CD4-positive, alpha-beta T cell treated with Interleukin-15 for 4 hours (primary cell): ENCODE measurements at regions not wholly inside any gene's neighbourhood (a gene's known extent, or its start where the extent isn't known, plus 50 kb on each side); places are given as distances from the start of the nearest gene placed in this dataset.

Source experiments
- DNase-seq: peaks from one replicate; pipeline ENCODE4 v3.0.0-alpha.2; 2020; ENCODE audit warnings: low spot score

GRCh38 chr2:121969166-121969565 is 213.7 kb downstream of the TSN start:
- DNase-seq, result no peak

DNA sequence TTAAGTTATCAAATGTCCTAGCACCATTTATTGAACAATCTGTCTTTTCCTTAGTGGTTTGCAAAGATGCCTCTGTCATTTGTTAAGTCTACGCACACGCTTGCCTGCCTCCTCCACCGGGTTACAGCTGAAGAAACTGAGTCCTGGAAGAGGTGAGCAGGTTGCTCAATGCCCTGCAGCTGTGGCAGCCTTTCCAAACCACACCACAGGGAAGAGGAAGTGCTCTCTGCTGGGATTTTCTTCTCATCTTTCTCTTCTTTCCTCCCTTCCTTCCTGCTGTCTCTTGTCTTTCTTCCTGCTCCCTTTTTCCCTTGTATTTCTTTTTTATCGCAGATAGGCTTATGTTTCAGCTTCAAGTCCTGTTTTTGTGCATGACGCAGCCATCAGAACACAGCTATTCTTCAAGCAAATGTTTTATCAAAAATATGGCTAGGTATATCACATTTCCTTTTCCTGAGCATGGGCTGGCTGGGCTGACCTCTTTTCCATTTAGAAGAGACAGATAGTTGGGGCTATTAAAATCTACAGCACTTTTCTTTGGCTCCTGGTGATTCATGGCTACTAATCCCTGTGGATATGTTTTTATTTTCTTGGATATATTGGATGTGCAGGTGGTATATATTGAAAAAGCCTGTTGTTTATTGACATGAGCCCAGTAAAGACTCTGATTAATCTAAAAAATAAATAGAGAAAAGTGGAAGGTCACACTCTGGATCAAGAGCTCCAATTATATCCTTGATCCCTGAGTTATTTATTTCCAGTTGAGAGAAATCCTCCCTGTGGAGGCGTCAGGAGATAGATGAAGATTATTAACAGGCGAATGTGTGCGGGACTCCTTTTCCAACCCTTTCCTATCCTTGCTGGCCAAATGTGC is 214.6 kb downstream of the TSN start:
- DNase-seq, result no peak

- no peak for DNase-seq
Observed at GRCh38 chr2:121972203-121972602, 216.8 kb downstream of the TSN start.

DNA sequence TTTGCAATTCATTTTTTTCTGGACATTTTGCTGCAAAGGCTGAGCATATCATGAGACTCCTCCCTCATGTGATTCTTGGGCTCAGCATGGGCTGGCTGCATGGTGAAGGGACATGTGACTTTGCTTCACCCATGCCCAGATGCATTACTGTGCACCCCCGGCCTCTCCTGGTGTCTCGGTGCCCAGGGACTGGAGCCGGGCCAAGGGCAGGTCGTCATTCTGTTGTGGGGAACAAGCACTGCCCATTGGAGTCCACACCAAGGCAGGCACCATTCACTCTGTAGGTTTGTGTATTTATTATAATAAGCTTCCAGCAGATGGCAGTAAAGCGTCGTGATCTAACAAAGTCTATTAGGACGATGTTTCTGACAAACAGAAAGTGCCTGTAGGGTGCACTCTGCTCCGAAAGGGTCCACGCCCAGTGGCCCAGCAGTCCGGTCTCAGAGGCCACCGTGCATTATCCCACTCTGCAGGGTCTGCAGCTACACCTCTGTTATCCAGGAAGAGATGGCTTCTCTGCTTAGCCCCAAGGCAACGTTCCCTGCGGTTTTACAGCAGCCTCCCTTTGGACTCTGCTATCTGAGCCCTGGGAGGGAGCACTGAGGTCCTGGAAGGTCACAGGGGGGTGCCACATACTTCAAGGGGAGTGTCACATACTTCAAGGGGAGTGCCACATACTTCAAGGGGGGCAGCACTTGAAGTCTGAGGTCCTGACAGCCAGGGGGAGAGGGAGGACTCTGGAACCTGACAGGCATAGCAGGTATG is 219.6 kb downstream of the TSN start:
- peak; percentile 60 for DNase-seq

- no peak for DNase-seq
Observed at GRCh38 chr2:121976926-121977325, 221.5 kb downstream of the TSN start.

DNA sequence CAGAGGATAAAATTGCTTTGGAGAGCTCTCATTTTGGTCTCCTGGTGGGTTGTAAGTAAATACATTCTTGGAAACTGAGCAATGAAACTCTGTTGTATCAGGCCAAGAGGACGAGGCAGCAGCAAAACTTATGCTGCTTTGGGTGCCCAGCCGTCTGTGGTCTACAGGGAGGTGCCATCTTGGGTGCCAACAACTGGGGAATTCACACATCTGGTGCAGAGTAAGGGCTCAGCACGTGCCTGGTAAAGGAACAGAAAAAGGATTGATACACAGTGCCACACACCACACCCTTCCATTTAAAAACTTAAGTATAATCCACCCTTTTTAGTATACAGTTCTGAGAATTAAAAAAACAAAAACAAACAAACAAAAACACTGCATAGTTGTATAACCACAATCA is 221.9 kb downstream of the TSN start:
- no peak for DNase-seq

- DNase-seq, result no peak
Observed at GRCh38 chr2:121992700-121993099, 237.2 kb downstream of the TSN start.

DNA sequence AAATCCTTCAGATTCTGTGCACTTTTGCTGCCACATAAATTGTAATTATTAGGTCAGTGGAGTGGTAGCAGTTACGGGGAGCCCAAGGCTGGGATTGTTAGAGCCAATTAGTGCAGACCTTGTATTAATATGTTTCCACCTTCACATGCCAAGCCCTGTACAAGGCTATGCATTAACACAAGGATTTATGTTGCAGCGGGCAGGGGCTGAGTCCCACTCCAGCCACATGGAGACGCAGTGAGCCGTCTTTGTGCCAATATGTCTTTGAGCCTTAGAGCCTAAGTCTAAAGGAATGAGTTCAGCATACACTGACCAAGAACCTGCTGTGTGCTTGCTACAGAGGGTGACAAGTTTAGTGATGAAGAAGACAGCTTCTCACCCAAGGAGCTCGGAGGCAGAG is 238.2 kb downstream of the TSN start:
- DNase-seq, result no peak

DNA sequence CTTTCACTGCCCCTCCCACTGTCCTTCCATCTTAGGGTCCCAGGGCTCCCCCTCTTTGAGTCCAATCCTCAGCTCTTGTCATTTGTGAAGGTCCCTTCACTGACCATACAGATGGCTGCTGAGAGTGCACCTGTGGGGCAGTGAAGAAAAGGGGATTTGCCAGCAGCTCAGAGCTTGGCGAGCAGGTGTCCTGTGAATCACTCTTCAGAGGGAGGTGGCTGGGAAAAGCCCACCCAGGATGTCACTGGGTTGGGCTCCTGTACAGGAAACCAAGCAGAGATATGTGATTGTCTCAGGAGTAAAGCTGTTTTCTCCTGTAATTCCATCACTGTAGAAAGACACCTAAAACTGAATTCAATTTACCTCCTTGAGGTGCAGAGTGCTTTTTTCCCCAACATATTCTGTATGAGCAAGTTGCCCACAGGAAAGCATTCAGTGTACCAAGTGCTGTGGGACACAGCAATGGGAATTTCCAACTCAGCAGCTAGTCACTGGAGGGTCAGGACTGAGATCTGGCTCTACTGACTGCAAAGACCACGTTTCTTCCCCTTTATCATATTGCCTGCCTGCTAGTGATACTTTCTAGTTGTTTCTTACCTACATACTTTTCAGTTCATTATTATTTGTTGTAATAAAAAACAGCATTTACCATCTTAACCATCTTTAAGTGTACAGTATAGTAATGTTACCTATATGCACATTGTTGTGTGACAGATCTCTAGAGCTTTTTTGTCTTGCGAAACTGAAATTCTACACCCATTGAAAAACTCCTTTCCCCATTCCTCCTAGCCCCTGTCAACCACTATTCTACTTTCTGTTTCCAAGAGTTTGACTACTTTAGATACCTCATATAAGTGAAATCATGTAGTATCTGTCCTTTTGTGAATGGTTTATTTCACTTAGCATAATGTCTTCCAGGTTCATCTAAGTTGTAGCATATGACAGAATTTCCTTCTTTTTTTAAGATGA is 239.1 kb downstream of the TSN start:
- no peak for DNase-seq

DNA sequence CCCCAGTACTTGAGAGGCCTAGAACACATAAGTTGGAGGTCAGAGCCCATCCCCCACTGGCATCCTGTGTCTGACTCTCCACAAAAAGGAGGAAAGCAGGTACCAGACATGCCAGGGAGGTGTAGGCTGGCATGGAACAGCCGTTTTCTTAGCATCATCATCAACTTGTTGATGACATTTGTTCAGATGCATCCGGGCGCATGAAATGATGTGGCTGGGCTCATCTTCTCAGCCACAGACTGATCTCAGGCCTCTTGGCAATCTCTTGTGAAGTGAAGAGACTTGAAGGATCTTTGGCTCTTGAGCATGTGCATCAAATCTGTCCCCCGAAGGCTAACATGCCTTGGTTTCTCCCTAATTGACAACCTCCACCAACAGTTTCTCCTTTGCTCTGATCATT is 243.3 kb downstream of the TSN start:
- DNase-seq, result no peak

DNA sequence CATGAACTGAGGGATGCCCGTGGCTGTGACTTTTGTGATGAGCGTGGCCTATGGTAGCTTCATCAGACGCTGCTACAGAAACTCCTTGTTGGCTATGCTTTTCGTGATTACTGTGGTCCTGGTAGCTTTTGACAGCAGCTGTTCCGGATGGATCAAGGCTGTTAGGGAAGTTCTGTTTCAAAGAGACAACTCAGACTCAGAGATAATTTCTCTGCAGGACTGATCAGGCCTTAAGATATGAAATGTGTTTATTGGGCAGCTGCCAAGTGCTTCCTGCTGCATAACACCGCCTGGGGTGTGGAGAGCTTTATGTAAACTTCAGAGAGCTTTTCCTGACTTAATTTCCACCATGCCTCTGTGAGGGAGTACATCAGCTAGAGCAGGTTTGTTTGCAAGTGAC is 243.8 kb downstream of the TSN start:
- DNase-seq, result no peak

- DNase-seq, result no peak
Observed at GRCh38 chr2:122000556-122001340, 245.3 kb downstream of the TSN start.

DNA sequence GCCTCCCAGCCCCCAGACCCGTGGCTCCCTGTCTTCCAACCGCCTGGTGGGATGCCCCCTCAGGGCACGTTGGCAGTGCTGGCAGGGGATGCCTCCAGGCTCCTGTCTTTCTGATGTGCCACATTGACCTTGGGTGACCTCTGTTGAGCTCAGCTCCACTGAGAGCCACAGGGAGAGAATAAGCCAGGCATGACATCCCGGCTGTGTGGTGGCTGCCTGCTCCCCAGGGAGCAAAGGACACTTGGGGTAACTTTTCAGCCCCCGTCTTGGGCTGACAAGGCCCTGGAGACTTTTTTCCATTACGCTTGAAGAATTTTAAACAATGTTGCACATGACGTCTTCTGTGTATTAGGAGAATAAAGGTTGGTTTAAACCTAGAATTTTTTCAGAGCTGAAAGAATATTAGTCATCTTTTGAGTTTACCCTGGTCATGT is 246.0 kb downstream of the TSN start:
- DNase-seq, result no peak

DNA sequence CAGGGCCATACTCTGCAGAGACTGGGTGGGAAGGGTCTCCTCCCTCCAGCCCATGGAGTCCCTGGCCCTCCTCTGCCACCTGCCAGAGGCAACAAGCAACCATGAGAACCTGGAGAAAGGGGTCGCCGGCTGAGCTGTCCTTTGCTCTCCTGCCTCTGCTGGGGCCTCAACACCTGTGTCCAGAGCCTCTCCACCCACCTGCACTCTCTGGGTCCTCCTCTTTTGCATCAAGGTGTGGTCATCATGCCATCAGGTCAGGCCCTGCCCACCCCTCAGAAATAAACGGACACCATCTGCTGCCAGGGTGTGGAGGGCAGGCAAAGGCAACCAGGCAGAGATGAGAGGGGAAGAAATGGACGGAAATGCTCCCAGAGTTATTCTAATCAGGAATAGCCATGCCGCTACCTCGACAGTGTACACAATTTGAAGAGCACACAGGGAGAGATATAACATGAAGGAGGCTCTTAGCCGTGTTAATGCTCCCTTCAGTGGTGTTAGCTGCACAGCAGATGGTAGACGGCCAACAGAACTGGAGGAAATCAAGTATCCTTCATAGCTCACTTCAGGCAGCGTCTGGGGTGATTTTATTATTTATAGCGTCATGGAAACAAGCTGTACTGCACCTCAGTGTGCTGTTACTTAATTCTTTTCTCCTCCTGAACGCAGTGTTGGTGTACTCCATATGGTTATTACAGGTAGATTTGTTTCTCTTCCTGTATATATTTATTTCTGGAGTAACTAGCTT is 247.9 kb downstream of the TSN start:
- DNase-seq, result no peak

GRCh38 chr2:122007126-122007525 is 251.7 kb downstream of the TSN start:
- DNase-seq, result no peak

- no peak for DNase-seq
Observed at GRCh38 chr2:122007577-122007976, 252.1 kb downstream of the TSN start.

DNA sequence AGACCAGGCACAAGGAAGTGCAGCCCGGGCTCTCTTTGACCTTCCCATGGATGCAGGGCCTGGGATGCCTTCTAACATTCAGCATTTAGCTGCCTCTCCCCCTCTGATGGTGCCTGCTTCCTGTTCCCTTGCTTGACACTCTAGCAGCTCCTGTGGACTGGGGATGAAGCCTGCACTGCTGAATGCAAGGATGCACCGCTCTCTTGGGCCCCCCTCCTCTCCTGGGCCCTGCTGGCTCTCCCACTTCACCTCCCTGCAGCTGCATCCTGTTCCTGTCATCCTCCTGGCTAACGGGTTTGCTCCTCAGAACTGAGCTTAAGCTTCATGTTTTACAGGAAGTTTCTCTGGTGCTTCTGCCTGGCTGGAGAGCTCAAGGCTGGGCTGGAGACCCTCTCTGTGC is 254.1 kb downstream of the TSN start:
- no peak for DNase-seq

GRCh38 chr2:122011493-122012270 is 256.2 kb downstream of the TSN start:
- no peak for DNase-seq

GRCh38 chr2:122018736-122019135 is 263.3 kb downstream of the TSN start:
- no peak for DNase-seq

- no peak for DNase-seq
Observed at GRCh38 chr2:122019724-122020123, 264.3 kb downstream of the TSN start.
